Neural progenitor cell (in vitro differentiated cells): ENCODE measurements at regions not wholly inside any gene's neighbourhood (a gene's known extent, or its start where the extent isn't known, plus 50 kb on each side); places are given as distances from the start of the nearest gene placed in this dataset.

Experiments
- CTCF ChIP-seq: fragments of 200-600 bp; sonication (generic); IDR thresholded peaks from 2 replicates; pipeline ENCODE4 v1.5.1; 2017; ENCODE audit warnings: antibody characterized with exemption, mild to moderate bottlenecking
- EZH2 ChIP-seq: fragments of 200-600 bp; sonication (generic); IDR thresholded peaks from 2 replicates; pipeline ENCODE4 v1.6.1; 2017; ENCODE audit warnings: antibody characterized with exemption, mild to moderate bottlenecking, moderate library complexity

GRCh38 chr10:47230957-47231356 is 69.0 kb upstream of the GDF10 start:
- no peak for TF ChIP-seq CTCF
- no peak for TF ChIP-seq EZH2
